NOMO-1 treated with DMSO at 0.1 percent for 48 hours (cell line): ENCODE measurements at regions not wholly inside any gene's neighbourhood (a gene's known extent, or its start where the extent isn't known, plus 50 kb on each side); places are given as distances from the start of the nearest gene placed in this dataset.
A peak's percentile ranks its signal among the peaks of the same experiment; 100 is the strongest.

Experiments
- DNase-seq: peaks from one replicate; lab custom pipeline; 2025; ENCODE audit not compliant: unreplicated experiment; lab: John Stamatoyannopoulos, UW

DNA sequence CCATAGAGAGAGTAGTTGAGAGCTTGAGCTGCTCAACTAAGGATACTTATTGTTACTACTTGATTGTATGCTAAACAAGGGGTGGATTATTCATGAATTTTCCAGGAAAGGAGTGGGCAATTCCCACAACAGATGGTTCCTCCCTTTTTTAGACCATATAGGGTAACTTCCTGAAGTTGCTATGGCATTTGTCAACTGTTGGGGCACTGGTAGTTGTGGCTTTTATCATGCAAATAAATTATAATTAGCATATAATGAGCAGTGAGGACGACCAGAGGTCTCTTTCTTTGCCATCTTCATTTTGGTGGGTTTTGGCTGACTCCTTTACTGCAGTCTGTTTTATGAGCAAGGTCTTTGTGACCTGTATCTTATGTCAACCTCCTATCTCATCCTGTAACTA lies 1403.5 kb upstream of the PABPC4L start:
- no peak for DNase-seq

DNA sequence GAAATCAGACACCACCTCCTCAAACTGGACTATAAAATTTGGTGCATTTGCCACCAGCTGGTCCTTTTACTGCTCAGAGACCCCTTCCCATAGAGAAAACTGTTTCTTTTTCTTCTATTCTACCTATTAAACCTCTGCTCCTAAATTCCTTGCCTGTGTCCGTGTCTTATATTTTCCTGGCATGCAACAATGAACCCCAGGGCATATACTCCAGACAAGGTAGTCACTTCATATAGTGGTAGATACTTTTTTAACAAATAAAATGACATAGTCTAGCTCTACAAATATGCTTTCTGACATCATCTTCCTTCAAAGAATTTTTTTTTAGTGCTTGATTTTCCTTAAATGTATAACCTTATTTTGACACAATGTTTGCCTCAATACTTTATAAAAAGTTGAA lies 1402.9 kb upstream of the PABPC4L start:
- DNase-seq: no peak

DNA sequence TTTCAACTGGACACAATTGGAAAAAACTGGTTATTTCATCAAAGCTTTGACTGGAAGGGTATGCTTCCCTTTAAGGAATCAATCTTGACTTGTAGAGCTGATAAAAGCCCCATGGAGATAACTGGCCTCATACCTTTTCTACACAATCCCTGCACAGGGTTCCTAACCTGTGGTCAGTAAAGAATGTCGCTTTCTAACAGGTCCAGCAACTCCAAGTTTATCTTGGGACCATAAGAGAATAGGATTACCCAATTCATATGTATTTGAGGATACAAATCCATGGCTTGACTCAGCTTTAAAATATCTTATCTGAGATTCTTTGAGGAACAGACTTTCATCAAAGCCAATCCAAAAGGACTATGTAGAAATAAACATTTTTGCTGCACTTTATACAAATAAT lies 1399.8 kb upstream of the PABPC4L start:
- DNase-seq: no peak

DNA sequence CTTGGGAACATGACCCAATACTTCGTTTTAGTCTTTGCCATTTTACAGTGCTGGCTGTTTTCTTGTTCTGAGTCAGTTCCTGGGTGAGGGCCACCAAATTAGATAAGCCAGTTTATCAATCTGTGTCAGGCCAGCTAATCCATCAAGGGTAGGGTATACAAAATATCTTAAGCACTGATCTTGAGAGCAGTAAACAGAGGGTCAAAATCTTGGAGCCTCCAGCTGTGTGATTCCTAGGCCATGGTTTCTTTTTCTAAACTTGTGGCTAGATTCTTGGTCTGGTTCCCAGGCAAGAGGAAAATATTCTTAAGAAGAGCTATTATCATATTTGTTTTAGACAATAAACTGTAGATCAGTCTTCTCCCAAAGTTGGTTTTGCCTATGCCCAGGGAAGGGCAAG lies 1396.6 kb upstream of the PABPC4L start:
- DNase-seq: no peak

DNA sequence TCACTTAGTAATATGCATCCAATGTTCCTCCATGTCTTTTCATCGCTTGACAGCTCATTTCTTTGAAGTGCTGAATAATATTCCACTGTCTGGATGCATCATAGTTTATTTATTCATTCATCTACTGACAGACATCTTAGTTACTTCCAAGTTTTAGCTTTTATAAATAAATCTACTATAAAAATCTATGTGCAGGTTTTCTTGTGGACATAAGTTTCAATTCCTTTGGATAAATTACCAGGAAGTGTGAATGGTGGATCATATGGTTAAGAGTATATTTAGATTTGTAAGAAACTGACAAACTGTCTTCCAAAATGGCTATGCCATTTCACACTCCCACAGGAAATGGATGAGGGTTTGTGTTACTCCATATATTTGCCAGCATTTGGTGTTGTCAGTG lies 1392.9 kb upstream of the PABPC4L start:
- DNase-seq: no peak

DNA sequence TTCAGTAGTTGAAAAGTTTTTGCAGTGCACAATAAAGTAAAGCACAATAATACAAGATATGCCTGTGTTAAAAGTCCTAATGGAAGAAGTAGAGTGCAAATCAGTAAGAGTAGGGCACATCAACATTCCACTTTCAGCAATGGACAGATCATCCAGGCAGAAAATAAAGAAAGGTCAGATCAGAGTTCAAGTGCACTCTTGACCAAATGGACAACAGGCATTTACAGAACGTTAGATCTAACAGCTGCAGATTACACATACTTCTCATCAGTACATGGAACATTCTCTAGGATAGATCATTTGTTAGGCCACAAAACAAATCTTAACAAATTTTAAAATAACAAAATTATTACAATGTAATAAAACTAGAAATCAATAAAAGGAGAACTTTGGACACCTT lies 1373.5 kb upstream of the PABPC4L start:
- no peak for DNase-seq

DNA sequence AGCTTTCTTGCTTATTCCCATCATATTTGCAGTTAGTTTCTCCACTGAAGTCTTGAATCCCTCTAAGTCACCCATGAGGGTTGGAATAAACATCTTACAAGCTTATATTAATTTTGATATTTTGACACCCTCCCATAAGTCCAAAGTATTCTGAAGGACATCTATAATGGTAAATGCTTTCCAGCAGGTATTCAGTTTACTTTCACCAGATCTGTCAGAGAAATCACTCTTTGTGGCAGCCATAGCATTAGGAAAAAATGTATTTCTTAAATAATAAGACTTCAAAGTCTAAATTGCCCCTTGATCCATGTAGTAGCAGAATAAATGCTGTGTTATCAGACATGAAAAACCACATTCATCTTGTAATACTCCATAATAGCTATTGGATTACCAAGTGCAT lies 1371.7 kb upstream of the PABPC4L start:
- no peak for DNase-seq

DNA sequence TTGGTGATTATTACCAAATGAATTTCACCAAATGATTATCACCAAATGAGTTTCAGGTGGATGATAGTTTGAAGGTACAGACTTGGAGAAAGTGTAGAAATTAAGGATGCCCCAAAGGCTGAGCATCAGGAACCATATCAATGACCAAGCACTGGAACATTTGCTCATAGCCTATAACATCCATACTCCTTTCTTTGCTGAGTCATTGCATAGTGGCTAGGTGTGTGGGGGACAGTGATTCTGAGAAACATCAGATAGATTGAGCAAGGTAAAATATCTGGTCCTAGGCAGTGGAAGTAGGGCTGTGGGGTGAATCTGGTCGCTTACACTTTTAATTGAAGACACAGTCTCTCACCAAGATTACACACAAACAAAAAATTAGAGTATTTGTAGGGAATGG lies 1362.5 kb upstream of the PABPC4L start:
- DNase-seq: no peak

DNA sequence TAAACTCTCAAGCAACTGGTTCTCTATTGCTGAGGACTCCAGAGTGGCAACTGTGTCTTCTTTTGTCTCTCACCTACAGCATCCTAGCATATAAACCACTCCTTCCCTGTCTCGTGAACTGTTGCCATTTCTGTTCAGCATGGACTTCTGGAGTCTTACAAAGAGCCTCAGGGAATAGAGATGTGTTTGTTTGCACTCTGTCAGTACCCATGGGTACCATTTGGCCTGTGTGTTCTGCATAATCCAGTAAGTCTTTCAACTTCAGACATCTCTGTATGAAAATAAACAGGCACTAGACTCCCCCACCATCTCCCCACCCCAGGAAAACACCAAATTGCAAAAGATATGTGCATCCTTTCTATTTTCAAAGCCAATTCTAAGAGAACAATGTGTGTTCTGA lies 1351.6 kb upstream of the PABPC4L start:
- DNase-seq: no peak

DNA sequence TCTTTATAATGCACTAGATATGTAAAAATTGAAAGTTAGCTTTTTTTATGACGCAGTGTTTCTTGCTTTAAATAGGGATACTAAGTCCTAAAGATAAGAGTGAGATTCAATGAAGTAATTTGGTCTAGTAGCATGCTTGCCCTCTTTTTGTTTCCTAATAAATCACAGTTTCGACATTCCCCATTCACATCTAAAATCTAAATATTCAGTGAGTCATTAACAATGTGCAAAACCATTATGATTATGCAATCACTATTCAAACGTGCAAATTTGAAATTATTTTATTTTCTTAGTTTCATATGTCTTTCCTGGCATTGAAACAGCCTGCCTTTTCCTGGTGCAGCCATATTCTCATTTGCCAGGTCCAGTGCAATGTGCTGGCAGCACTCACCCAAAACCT lies 1350.5 kb upstream of the PABPC4L start:
- no peak for DNase-seq

DNA sequence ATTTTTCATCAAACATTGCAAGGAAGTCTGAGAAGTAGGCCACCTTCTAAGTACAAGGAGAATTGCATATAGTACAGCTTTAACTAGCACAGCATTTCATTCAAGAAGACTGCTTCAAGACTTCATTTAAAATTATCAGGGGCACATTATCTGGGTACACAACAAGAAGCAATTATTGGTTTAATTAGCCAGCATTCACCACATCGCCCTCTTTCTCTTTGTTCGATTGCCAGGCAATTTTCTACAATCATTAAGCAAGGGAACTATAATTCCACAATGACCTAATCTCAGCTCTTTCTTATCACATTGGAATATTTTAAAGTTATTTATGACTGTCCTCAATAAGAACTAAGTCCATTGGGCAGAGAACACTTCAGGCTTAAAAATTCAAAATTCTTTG lies 1347.1 kb upstream of the PABPC4L start:
- DNase-seq: no peak

DNA sequence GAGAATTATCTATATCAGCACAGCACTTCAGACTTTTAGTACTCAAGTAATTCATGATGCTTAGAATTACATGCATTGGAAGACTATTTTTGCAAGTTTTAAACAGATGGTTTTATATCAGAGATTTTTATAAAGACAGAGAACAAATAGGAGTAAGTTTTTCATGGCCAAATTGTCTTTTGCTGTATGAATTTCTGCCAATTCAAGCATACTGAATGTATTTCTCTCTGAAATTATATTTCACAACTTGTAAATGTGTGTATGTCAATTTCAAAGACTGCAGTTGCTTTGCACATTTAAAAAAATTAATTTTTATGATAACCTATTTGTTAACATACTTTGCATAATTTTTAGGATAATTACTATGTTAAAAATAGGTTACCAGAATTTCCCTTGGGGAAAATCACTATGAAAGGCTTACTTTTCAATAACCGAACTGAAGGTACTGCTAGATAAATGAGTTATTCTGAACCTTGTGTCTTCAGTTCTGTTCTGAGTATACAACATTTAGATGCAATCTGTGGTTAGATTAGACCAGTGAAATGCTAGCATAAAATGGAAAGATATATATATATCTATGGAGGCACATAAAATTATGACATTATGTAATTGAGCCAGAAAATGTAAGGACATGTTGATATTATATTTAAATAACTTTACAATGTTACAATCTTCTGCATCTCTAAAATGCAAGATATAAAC lies 1344.2 kb upstream of the PABPC4L start:
- DNase-seq: no peak

DNA sequence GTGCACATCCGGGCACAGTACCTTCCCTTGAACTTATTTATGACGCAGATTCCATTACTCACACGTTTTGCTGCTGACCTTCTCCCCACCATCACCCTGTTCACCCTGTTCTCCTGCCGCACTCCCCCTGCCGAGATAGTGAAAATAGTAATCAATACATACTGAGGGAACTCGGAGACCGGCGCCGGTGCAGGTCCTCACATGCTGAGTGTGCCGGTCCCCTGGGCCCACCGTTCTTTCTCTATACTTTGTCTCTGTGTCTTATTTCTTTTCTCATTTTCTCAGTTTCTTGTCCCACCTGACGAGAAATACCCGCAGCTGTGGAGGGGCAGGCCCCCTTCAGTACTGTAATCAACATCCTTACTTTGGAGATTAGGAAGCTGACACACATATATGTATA lies 1337.1 kb upstream of the PABPC4L start:
- no peak for DNase-seq

DNA sequence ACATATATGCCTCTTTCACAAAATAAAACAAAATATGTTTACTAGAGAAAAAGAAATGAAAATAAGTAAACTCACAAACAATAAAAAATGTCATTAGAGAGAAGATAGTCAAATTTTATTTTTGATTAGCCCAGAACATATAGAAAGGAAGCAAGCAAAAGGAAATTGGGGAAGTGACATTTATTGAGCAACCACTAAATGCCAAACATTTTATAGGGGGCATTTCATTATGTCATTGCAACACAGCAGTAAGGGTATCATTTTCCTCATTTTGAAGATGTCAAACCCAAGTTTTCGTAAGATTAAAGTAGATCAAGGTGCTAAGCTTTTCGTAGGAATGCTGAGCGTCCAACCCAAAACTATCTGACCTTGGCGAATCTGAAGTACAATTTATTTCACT lies 1331.5 kb upstream of the PABPC4L start:
- peak; percentile 66 for DNase-seq

DNA sequence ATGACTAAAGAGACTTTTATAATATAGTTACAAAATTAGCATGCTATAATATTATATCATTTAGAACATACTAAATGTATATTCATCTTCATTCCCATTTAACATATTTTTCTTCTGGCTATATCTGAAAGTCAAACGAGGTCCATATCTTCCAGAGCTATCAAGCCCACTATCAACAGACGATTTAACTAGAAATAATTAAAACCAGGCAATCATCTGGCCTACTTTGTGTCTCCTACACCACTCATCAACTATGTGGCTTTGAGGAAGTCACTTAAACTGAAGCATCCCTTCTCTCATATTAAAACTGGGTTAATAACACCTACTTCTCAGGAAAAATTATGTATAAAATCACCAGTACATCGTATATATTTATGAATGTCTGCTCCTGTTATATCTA lies 1330.5 kb upstream of the PABPC4L start:
- DNase-seq: no peak

DNA sequence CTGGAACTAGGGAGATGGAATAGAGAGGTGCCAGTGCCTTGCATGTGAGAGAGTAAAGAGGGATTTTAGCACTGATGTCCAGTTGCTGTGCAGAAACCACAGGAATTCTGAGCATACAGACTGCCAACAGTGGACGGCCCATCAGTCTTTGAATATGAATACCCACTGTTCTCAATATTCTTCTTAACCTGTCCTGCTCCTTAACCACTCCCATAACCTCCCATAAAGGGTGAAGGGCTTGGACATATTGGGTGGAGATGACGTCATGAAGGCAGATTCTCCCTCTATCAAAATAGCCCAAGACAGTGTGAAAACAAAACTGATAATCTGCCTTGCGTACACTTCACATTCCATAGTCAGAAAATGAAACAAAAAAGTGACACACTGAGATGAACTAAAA lies 1313.7 kb upstream of the PABPC4L start:
- no peak for DNase-seq

DNA sequence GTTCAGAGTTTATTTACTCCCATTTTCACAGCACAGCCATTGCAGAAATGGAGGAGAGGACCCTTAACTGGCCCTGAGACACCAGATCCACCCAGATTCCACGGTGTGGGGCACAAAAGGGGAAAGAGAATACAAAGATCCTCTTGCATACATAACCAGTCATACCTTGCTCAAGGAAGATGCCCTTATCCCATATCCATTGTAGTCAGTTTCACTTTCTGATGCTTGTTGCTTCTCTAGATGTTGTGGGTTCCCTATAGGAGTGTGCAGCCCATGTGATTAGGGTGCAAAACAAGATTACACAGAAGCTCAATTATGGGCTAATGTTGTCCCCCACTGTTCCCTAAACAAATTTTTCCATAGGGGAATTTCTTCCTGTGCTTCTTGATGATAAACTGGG lies 1309.0 kb upstream of the PABPC4L start:
- no peak for DNase-seq

DNA sequence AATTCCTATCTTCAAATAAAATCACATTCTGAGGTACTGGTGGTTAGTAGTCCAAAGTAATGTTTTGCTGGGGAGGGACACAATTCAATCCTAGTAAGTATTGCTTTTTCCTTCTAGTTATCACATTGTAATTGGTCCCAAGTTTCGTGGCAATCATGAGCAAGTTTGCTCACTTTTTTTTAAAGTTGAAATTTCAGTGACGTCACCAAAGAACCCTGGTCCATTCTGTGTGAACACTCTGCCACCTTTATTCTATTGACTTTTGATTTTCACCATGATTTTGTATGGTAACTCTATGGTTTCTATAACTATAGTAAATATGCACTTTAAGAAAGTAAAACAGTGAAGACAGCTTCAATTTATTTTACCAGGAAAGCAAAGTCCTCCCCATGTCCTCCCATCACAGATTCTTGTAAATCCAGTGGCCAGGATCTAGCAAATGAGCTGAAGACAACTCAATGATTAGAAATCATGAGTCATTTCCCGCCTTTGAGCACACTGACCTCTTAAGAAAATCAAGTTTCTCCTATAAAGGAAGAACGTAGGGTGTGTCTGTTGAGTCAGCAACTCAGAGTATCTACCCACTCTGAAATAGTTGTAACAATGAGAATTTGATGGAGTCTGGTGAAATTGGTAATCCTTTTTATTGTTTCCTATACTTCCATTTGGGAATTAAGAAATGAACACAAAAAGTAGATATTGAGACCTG lies 1306.6 kb upstream of the PABPC4L start:
- DNase-seq: no peak

DNA sequence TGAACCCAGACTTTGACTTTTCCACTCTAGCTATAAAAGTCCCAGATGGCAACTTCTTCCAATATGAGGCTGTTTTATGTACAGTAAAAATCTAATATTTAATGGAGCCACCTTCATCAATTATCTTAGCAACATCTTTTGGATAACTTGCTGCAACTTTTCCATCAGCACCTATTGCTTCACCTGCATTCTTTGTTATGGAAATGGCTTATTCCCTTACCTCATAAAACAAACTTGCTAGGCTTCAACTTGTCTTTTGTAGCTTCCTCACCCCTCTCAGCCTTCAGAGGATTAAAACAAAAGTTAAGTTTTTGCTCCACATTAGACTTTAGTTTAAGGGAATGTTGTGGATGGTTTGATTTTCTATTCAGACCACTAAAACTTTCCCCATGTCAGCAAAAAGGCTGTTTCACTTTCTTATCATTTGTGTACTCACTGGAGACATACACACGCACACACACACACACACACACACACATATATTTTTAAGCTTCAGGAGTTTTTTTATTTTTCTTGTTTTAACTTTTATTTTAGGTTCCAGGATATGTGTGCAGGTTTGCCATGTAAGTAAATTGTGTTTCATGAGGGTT lies 1296.1 kb upstream of the PABPC4L start:
- DNase-seq: no peak

DNA sequence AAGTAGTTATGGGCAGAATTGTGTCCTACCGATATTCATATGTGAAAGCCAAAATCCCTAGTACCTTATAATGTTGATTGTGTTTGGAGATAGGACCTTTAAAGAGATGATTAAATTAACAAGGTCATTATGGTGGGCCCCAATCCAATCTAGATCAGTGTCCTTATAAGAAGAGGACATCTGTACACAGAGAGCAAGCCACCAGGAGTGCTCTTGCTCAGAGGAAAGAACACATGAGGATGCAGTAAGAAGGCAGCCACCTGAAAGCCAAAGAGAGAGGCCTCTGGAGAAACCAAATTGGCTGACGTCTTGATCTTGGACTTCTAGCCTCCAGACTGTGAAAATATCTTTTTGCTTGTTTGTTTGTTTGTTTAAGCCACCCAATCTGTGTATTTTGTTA lies 1290.8 kb upstream of the PABPC4L start:
- DNase-seq: no peak

DNA sequence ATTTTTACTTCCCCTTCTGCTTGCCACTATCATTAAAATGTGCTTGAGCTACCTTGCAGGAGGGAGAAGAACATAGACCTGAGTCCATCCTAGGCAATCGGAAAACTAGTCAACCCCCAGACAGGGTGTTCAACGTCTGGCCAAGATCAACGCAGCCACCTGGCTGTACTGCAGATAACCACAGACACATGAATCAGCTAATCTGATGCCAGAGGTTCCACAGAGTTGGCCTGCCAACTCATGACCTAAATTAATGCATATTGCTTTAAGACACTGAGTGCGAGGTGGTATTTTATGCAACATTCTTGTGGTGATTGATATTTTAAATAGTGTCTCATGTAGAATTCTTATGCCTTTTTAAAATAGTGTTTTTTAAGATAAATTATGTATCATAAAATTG lies 1283.8 kb upstream of the PABPC4L start:
- no peak for DNase-seq

DNA sequence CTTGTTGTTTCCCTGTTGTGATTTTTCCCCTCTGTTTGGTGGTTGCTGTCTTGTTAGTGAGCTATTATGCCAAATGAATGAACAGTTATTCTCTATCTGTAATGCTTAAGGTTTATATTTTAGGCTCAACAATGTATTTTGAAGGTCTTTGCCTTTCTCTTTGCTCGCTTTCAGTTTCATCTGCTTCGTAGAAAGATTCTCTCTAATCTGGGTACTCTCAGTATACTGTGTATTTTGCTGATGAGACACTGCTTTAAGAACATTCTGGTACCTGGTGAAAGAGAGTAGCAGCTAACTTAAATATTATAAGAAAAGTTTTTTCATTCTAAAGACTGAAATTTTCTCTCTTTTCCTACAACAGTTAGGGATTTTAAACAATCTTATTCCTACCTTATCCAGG lies 1274.7 kb upstream of the PABPC4L start:
- DNase-seq: no peak

DNA sequence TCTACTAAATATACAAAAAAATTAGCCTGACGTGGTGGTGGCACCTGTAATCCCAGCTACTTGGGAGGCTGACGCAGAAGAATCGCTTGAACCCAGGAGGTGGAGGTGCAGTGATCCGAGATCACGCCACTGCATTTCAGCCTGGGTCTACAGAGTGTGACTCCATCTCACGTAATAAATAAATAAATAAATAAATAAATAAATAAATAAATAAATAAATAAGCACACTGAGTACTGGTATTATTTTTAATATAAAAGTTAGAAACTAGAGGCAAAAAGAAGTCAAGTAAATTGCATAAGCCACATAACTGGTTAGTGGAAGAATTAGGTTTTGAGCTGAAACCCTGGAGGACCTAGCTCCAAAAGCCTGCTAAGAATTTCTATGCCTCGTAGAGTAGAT lies 1262.7 kb upstream of the PABPC4L start:
- DNase-seq: no peak
